Keratinocyte (primary cell): ENCODE measurements at regions not wholly inside any gene's neighbourhood (a gene's known extent, or its start where the extent isn't known, plus 50 kb on each side); places are given as distances from the start of the nearest gene placed in this dataset.

Experiments
- CTCF ChIP-seq, 3 experiments: IDR thresholded peaks in 1 of 3; conservative IDR thresholded peaks in 1 of 3; optimal IDR thresholded peaks in 1 of 3; 2 replicates in 2 of 3; 3 replicates in 1 of 3; pipeline versions ENCODE3 to v1.5.1; 2011; ENCODE audit warnings: low read length in 3 of 3, mild to moderate bottlenecking in 3 of 3, moderate library complexity in 2 of 3, control low read depth in 1 of 3, inconsistent platforms in 1 of 3; ENCODE audit not compliant: insufficient read depth in 2 of 3; ENCODE audit errors: extremely low read depth in 1 of 3
- EZH2 ChIP-seq: IDR thresholded peaks from one replicate; pipeline ENCODE4 v1.6.1; 2012; ENCODE audit warnings: inconsistent platforms, mild to moderate bottlenecking, low read length, moderate library complexity

- TF ChIP-seq CTCF (optimal IDR thresholded peaks at IDR 0.05 in 1 of 3, IDR thresholded peaks at IDR 0.05 in 1 of 3, conservative IDR thresholded peaks at IDR 0.05 in 1 of 3; ENCODE audit: extremely low read depth in 1 of 3, insufficient read depth in 2 of 3, low read length in 3 of 3) = no peak
- TF ChIP-seq EZH2 = no peak
These were observed 1373.7 kb downstream of the BRINP3 start for GRCh38 chr1:189103956-189104355.
